Mammary epithelial cell (primary cell): ENCODE measurements at regions not wholly inside any gene's neighbourhood (a gene's known extent, or its start where the extent isn't known, plus 50 kb on each side); places are given as distances from the start of the nearest gene placed in this dataset.

Experiments used
- CTCF ChIP-seq, 2 donors: IDR thresholded peaks in 1 of 2; conservative IDR thresholded peaks in 1 of 2; 2 replicates each; pipeline ENCODE4 v1.5.1; 2011 to 2012; ENCODE audit warnings: inconsistent platforms in 2 of 2, low read length in 2 of 2, mild to moderate bottlenecking in 2 of 2, control low read depth in 1 of 2, low read depth in 1 of 2; ENCODE audit not compliant: insufficient read depth in 1 of 2; ENCODE audit errors: extremely low read depth in 1 of 2
- EZH2 ChIP-seq: IDR thresholded peaks from 2 replicates; pipeline ENCODE4 v1.6.1; 2012; ENCODE audit warnings: low read length, inconsistent platforms, borderline replicate concordance

- no peak for TF ChIP-seq EZH2
- no peak for TF ChIP-seq CTCF (conservative IDR thresholded peaks at IDR 0.05 in 1 of 2, IDR thresholded peaks at IDR 0.05 in 1 of 2; ENCODE audit: extremely low read depth in 1 of 2, insufficient read depth in 1 of 2, low read depth in 1 of 2, low read length in 2 of 2)
Observed at GRCh38 chr2:5538772-5539171, 153.4 kb upstream of the SOX11 start.
